HG02870 (cell line): ENCODE measurements at regions not wholly inside any gene's neighbourhood (a gene's known extent, or its start where the extent isn't known, plus 50 kb on each side); places are given as distances from the start of the nearest gene placed in this dataset.

Experiments
- ATAC-seq: cut with Tn5 transposase; IDR thresholded peaks from one replicate; pipeline ENCODE4 v1.9.1; 2021; ENCODE audit warnings: mild to moderate bottlenecking, moderate library complexity; ENCODE audit not compliant: unreplicated experiment

DNA sequence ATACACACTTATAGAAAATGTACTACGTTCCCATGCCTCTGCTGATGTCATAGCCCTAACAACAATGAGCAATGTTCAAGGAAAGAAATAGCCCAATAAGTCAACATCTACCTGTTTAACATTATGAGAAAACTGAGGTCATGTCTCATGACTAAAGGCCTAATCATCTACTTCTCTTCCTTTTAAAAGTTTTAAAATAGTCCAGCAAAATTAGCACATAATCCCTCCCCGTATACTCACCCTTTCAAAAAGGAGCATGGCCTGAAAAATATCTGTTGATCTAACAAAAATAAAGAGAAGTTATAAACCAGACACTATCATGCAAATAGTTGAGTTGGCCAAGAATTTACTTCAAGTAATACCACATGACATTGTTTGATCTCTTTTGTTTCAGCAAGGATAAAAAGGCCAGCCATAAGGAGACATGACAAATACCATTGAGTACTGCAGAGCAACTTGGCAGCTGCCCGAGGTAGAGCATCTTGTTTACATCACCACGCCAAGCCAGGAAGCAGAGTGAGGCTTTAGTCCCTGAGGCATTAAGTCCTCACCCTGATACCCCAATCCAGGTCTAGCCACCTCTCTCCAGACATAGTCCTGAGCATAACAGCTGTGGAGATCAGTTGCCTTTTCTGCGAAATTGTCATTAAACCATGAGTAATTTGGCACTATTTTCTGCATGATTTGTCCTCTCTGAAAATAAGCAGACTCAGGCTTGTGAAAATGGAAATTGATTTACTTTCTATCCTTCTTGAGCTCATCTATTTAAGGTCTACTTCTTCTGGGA, 137.4 kb upstream of the ETAA1 start:
- ATAC-seq, result no peak

DNA sequence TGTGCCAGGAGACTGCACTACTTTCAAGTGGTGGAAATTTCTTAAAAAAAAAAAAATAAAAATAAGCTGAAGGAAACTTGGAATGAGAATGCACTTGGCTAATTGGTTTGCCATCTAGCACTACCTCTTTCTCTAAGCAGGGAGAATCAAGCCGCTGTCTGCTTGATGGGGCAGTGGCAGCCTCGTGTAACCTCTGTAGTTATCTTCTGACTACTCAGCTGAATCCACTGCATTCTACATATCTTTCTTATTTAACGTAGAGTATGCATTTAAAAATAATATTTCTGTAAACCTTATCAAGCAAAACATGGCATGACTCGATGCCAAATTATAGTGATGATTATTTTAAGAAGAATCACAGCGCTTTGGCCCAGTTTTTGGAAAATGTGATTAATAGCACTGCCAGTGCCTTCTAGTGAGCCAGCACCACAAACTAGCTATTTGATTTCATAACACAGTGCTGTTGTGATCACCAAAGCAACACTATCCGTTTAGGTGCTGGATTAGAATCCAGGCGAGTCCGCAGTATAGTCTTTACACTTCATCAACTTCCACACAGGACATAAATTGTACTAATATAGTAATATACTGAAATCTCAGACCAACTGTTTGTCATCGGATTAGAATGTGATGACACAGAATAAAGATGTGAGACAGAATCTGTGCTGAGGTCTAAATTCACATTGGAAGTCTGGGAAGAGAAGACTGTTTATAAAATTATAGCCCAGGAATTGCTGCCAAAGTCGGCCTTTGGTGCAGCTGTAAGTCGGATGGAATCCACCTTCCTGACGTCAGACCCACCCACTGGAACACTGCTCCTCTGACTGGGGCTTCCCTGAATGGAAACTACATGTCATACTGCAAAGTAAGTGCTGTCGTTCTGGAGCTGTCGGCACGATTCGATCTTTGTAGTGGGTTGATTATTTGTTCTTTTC, 136.5 kb upstream of the ETAA1 start:
- no peak for ATAC-seq

DNA sequence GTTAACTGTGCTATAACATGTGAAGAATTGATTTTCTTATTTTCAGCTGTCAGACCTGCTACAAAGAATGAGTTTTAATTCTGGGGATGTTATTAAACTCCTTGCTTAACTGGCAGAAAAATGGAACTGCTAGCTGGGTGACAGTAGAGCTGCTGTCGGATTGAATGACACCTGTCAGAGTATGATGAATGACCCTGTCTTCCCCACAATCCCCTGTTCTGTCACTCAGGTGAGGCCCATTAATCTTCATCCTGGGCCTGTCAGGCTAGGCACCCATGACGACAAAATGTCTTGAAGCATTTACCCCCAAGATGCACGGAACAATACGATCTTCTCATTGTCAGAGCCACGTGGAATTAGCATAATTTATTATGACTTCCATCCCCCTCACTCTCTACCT, 129.9 kb upstream of the ETAA1 start:
- no peak for ATAC-seq

DNA sequence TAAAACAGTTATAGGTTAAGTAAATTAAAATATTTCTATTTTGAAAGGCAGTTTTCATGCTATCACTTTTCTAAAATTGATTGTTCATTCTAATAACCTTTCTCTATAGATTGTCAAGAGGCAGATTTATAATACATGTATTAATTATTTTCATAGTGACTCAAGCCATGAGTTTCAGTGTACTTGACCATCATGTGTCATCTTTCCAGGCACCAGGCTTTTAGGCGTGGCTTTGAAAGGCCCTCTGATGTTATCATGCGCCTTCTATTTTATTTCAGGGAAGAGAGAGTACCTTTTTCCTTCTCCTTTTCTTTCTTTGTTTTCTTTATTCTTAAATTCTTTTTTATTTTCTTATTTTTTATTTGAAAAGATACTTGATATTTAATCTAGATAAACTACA, 128.3 kb upstream of the ETAA1 start:
- no peak for ATAC-seq

DNA sequence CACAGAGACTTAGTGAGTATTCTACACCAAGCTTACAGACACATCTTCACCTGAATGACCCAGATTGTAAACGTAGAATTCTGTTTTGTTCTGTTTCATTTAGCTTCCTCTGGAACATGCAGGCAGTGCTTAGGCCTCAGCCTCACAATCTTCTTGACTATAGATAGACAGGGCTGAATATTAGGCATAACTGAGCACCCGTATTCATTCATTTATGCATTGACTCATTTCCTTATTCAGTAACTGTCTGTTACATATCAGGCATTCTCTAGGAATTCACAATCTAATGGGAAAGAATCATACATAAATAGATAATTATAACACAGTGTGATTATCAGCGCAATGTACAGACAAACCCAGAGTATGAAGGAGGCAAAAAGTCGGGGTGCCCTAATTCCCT, 124.9 kb upstream of the ETAA1 start:
- no peak for ATAC-seq

DNA sequence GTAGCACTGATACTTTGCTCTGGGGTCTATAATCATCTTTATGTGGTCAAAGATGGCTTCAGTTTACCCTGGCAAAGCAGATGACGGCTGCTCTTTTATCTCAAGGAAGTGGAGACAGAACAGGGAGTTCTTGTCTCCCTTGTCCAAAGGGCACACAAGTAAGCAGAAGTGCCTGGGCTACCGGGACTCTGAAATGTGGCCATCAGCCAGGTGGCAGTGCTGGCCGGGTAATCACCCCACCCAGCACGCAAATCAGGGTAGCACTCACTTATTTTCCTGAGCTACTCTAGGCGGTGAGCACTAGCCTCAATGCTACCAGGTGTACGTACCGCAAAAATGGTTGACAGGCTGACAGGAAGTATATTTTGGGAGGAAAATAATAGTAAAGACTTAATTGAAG, 119.7 kb upstream of the ETAA1 start:
- no peak for ATAC-seq

DNA sequence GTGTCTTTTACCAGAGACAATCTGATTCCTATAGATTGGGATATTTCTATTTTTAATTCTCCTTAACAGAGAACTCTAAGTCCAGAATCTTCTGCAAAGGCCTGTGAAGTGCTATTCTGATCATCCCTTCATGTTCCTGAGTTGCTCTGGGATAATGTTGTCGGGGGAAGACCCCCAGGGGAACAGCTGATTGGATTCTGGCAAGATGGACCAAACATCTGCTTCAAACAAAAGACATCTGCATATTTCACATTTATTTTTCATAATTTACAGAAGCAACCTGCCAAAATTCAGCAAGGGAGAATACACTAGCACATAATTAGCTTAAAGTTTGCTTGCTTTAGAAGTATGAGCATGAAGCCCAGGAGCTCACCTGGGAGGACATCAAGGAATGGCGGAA, 116.0 kb upstream of the ETAA1 start:
- no peak for ATAC-seq

DNA sequence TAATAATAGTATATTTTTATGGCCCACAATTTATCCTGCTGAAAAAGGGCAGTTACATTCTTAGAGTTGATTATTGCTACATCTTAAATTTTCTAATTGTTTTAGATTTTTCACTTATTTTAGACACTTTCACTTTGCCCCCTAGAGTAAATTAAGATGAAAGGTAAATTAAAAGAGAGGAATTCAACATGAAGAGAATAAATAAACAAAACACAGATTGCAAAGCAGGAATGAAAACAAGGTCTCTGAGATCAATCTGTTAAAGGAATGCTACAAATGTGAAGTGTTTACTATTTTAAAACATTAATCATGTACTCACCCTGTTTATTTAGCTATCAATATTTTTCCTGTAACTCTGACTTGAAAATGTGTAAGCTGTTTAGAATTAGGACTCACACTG, 113.5 kb upstream of the ETAA1 start:
- no peak for ATAC-seq

DNA sequence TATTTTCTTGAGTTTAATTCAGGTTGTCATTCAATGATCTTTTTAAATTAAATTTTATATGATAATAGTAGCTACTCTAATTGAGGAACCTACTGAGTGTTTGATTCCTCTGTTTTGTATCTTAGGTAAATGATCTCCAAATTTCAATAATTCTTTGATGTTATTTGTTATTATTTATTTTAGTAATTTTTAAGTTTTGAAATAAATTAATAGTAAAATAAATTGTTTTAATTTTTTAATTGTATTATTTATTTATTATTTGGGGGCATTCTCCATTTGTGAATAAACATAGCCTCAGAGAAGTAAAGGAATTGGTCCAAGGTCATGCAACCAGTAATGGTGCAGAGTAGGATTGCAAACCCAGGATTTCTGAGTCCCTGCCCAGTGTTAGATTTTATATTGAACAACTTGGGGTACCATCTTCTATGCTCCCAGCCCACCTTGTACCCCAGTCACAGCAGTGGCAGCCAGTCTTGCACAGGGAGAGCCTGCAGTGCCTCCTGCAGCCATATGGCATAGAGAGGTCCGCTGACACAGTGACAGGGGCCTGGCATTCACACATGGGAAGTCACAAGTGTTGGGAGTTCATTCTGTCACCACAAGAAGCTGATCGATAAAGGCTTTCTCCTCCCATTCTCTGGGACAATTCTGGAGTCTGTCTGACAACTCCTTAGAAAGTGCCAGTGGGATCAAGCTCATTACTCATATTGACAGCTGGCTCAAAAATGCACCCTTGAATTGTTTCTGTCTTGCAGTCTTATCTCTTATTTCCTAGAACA, 110.0 kb upstream of the ETAA1 start:
- ATAC-seq, result no peak

DNA sequence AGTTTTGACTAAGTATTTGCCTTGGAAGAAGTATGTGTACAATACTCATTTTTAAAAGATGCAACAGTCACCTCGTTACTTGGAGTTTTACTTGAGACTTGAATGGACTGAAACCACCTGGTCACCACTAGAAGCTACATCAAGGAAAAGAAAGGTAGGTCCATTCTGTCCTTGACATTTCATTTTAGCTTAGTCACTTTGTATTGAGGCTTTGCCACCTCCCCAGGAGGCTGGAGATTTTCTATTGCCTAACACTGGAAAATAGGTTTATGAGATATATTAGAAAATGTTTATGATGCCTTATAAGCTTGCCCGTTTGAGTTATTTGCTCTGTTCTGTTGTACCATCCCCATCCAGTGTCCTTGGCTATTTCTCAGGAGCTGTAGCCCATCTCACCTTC, 107.9 kb upstream of the ETAA1 start:
- ATAC-seq, result no peak

DNA sequence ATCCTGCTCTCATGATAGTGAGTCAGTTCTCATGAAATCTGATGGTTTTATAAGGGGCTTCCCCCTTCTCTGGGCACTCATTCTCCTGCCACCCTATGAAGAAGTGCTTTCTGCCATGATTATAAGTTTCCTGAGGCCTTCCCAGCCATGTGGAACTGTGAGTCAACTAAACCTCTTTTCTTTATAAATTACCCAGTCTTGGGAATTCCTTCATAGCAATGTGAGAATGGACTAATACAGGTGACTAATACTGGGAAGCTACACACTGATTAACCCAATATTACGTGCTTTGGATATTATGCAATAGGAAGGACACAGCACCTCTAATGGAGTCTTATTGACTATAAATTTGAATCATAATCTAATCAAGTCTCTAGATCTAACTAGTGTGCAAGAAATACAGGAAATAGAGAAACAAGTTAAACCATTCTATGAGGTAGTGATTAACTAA, 107.2 kb upstream of the ETAA1 start:
- ATAC-seq, result no peak

DNA sequence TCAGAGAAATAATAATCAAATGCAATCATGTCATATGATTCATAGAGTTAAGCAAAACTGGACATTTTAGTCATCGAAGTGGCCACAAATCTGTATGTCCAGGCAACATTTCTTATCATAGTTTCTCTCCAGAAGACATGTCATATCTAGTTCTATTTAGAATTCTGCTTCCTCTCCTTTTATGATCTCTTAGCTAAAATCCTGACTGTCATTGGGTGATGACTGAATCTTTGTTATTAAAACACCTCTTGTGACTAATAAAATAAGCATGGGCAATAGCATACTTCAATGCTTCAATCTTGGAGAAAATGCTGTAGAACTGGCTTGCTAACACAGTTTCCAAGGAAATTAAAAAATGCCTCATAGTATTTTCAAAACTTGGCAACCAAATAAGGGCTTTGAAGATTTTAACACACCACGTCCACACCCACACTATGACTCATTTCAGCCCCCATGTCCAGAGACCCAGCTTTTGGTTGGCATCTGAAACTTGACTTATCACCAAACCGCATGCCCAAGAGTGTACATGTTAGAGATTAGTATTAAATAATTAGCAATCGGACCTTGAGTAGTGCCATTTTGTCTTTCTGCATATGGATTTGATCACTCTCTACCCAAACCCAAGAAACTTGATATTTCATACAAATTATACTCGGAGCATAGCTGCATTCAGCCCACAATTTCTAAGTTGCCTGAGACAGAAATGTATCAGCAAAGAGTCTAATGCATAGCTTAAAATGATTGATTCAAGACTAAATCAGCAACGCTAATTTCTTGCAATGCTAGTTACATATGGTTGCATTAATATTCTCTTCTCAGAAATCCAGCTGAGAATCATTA, 106.5 kb upstream of the ETAA1 start:
- ATAC-seq, result no peak

DNA sequence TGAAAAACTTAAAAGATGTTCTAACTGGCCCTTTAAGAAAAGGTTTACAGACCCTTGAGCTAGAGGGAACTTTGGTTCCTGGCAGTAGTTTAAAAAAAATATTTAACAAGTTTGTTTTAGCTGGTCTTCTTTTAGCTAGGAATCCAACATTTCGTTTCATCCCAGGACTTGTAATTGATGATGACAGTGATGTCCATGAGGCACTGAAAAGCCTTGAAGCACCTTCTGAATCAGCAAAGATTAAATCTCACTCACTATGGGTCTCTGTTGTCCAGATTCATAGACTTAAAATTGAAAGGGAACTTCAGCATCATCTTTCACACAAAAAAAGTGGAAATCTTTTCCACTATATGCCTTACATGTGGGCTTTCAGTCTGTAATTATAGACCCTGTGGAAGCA, 102.9 kb upstream of the ETAA1 start:
- no peak for ATAC-seq

DNA sequence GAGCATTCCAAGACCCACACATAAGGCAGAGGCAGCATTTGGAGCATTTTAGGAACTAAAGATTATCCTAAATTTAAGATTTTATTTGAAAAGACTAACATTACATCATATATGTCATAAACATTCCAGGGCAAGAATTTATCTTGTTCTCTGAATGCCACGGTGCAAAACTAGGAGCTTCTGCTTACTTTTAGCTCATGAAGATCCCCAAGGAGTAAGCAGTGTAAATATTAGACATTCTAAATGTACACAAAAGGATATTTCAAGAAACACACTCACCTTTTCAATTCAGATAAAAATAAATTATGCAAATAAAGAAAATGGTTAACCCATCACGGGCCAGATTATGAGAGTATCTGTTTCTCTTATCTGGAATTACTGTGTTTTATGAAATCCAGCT, 101.7 kb upstream of the ETAA1 start:
- no peak for ATAC-seq

DNA sequence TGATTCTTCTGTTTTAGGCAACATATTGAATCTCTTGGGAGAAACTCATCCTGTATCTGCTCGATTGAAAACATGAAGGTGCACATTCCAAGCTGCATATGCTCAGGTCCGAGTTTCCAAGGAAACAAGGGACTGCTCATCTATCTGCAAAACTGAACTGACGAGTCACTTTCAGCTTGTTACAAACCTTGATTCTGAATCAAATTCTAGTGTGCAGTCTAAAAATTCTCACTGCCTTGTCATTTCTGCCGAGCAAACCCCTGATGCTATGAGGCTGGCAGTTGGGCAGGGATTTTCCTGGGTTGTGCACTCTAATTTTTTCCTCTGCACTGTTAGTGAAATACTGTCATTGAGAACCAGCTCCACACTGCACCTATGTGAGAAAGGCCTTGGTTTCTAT, 101.3 kb upstream of the ETAA1 start:
- ATAC-seq, result no peak

DNA sequence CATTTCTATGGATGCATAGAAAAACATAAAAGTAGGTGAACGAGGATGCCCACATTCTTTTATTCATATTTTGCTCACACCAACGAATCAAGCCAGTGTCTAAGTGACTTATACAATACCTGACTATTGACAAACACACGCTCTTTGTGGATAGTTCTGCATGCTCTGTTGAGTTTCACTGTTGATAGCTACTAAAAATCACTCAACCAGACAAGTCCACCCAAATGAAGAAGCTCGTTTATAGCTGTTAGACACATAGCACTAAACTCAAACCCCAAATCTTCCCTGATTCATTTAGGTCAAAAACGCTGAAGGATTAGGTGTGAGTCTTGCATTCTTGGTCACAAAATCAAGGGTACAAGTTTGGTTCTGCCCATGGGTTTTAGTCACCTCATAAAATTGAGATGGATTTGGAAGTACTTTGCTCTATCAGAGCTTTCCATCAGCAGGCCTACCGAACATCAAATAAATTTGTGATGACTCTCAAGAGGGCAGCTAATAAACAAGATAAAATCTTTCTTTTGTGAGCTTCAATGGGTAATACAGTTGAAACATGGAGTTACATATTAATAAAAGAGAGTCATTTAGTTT, 92.7 kb upstream of the ETAA1 start:
- ATAC-seq, result no peak

DNA sequence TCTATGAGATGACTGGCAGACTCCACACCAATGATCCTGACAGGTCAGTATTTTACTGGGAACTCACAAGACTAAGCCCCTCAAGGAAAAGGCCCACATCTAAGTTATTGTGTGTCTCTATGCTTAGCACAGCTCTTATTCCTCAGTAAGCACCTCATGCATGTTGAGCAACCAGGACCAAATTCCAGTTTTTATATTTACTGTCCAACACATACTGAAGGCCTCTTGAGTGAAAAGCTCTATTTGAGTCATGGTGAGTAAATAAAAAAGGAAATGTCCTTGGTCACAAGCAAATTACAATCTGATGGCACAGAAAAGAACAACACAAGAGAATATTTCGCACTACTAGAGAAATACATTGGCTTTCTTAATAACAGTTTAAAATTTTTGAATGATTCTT, 87.9 kb upstream of the ETAA1 start:
- ATAC-seq, result no peak

DNA sequence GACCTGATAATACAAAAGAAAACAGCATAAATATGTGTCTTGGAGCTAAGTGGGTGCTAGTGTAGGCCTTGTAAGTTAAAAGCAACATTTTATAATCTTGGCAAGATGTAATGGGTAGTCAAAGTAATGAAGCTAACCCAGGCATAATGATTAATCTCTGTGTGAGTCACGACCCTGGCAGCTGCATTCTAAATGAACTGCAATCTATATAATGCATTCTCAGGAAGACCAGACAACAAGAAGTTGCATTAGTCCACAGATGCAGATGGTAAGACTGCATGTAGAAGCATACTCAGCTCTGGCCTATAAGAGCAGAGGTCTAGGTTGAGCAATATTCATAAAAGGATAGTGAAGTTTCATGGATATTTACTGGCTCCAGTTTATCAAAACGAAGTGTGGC, 85.6 kb upstream of the ETAA1 start:
- no peak for ATAC-seq

DNA sequence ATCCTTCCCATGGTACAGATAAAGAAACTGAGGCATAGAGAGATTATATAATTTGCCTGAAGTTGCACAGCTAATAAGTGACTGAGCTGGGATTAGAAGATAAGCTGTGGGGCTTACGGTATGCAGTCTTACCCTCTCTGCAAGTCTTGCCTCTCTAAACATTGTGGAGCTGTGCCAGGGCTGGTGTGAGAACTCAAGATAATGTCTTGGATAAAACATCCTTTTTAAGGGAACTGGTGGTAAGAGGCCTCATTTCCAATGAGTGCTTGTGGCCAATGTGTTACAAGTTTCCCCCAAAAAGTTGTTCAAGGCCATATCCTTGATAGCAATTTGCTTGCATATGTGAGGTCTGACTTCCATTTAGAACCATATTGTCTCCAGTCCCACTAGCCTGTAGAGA, 84.3 kb upstream of the ETAA1 start:
- no peak for ATAC-seq

DNA sequence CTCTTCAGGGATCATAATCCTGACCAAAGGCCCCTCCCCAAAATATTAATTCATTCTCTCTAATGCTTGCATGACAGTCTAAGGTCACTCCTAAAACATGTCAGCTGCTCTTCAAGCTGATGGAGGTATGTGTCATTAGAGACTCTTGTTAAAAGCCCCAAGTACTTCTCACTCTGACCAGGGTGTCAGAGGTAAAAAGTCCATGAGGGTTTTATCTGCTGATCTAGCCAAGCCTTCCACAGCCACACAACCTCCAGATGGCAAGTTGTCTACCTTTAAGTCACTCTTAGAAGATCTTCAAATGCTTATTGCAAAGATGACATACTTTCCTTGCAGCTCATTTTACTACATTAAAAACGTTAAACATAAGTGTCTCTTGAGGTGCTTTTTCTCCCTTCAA, 83.6 kb upstream of the ETAA1 start:
- ATAC-seq, result no peak
